GM19372 (cell line): ENCODE measurements at regions not wholly inside any gene's neighbourhood (a gene's known extent, or its start where the extent isn't known, plus 50 kb on each side); places are given as distances from the start of the nearest gene placed in this dataset.
"Not testable (repeated sequence)": the region's sequence is repeated elsewhere in the genome, so short reads cannot be mapped to it uniquely, and the experiment has no call there.

ENCODE experiments used
- ATAC-seq: cut with Tn5 transposase; IDR thresholded peaks from one replicate; pipeline ENCODE4 v1.9.1; 2021; ENCODE audit warnings: mild to moderate bottlenecking, low read depth, moderate library complexity; ENCODE audit not compliant: unreplicated experiment

DNA sequence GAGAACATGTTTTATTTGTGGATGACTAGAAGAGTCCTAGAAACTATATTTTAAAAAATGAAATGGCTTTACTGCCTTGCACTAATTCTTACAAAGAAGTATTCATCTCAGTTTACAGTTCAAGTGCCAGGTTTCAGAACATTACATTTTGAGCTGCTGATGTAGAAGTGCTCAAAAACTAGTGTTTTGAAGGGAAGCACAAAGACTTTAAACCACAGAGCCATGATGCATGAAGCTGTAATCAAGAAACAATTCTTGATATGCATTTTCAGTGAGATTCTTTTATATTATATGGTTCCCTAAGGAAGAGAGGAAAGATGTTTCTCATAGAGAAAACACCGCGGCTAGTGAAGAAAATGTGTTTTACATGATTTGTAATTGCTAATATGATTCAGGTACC is 1163.0 kb downstream of the RAPGEF2 start:
- ATAC-seq = no peak

- ATAC-seq = no peak
These were observed 1174.0 kb downstream of the RAPGEF2 start for GRCh38 chr4:160276785-160277325.

DNA sequence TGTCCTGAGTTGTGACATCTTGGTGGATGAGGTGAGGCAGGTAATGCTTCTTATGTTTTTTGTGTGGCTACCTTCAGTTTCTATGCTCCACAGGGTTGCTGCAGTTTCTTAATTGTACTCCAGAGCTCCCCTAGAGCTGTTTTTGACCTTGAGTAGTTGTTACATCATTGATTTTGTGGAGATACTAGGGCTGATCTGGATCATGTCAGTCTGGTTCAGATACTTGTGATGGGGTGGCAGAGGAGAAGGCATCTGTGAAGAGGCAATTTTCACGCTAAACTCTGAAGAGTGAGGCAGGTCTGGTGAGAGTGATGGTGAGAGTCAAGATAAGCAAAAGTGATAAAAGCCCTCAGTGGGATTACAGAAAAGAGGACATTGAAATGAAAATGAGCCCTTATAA is 1180.2 kb downstream of the RAPGEF2 start:
- no peak for ATAC-seq

DNA sequence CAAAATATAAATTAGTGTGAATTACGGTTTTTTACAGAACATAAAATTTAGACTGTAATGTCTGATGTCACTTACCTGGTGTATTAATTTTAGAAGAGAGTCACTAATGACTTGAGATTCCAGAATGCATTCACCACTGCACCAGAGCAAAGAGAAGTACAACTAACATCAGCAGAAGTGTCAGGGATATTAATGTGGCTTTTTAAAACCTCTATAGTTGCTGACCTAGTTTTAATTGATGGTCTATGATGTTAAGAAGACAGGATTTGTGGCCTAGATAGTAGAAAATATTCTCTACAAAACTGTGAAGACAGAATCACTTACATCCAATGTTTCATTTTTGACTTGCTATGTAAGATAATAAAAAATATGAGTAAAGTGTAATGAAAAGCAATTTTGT is 1181.6 kb downstream of the RAPGEF2 start:
- ATAC-seq = no peak

- no peak for ATAC-seq
These were observed 1183.2 kb downstream of the RAPGEF2 start for GRCh38 chr4:160286051-160286450.

DNA sequence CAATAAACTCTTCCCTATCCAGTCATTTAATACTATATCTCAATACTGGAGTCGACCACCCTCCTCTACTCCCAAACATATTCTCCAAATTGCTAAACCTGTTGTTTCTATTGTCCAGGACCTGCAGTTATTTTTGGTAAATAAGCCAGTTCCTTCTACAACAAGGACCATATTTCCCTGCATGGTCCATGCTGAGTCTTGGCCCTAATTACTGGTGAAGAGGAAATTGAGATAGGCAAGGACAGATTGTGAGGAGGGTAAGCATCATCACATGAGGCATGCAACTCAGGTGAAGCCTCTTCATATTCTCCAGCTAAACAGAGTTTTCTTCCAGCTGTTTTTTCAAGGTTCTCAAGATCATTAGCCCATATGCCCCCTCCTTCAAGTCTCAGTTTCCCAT is 1193.6 kb downstream of the RAPGEF2 start:
- no peak for ATAC-seq

GRCh38 chr4:160299177-160299576 is 1196.3 kb downstream of the RAPGEF2 start:
- ATAC-seq = no peak

- no peak for ATAC-seq
These were observed 1196.7 kb downstream of the RAPGEF2 start for GRCh38 chr4:160299608-160300007.

- no peak for ATAC-seq
These were observed 1213.2 kb downstream of the RAPGEF2 start for GRCh38 chr4:160316036-160316435.

- ATAC-seq = no peak
These were observed 1215.8 kb downstream of the RAPGEF2 start for GRCh38 chr4:160318567-160319220.

DNA sequence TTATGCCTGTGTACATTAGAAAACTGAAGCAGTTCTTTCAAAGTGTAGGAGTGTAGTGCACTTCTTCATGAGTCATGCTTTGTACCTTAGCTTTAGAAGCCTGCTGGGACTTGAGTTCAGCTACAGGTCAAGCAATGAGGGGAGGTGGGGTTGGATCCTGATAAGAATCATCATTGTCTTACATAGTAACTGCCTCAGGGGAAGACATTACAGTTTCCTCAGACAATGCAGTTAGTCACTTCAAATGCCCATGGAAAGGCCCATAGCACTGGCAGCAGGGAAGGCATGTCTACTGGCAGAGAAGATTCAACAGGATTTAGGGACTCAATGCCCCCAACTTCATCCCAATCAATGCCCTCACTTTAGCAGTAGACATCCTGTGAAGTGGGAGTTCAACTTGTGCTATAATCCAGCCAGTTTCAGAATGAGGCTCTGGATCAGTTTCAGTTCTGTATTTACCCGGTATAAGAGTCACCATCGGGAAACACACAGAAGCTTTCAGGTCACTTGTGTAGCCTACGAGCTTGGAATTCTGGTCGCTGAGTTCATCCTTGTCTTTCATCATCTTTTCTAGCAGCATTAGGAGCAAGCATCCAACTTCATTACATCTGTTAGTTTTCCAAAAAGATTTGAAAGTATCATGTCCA is 1216.5 kb downstream of the RAPGEF2 start:
- ATAC-seq = no peak

DNA sequence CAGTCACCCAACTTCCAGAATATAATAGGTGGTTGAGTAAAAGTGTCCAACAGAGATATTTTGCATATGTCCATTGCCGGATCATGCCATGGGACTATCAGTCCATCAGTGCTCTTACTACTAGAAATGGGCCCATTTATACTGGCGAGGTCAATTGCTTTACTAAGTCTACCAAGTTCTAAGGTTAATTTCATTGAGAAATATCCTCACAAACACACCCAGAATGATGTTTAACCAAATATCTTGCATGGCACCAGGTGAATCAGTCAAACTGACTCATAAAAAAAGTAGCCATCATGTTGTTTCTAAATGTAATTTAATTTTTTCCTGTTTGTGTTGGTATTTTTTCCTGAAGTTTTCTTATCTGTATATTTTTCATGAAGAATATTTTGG is 1217.0 kb downstream of the RAPGEF2 start:
- ATAC-seq = no peak

DNA sequence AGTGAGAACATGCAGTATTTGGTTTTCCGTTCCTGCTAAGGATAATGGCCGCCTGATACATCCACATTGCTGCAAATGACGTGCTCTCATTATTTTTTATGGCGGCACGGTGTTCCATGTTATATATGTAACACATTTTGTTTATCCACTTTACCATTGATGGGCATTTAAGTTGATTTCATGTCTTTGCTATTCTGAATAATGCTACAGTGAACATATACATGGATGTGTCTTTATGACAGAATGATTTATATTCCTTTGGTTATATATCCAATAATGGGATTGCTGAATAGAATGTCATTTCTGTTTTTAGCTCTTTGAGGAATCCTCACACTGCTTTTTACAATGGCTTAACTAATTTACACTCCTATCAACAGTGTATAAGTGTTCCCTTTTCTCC is 1223.2 kb downstream of the RAPGEF2 start:
- no peak for ATAC-seq

DNA sequence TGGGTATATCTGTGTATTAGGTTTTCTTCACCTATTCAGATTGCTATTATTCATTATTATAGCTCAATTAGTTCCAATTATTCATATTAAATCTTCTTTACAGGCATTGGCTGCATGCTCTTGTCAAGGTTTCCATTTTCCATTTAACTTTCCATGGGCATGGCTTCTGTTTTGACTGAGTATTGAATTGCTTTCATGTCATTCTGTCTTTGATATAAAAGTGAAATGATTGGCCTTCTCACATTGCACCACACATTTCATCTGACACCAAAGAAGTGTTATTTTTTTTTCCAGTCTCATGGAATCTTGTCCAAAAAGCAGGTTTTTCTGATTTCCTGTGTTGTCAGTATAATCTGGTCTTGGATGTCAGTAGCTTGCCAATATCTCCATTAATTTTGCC is 1244.3 kb downstream of the RAPGEF2 start:
- no peak for ATAC-seq

DNA sequence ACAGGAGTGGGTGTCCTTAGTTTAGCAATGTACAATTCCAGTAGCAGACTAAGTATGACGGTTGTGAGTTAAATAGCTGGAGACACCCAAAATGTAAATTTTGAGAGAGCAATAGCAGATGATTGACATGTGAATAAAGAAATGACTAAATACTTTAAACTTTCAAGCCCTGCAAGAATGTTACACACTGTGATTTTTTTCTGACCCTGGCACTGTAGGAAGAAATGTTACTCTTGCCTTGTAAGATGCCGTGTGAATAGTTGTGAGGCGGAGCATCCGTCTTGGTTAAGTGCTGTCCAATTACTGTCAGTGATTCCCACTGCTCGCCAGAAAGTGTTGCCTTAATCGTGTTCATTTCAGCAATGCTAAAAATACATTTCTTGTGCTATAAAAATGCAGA is 1248.1 kb downstream of the RAPGEF2 start:
- no peak for ATAC-seq

GRCh38 chr4:160352637-160353036 is 1249.8 kb downstream of the RAPGEF2 start:
- ATAC-seq = no peak

DNA sequence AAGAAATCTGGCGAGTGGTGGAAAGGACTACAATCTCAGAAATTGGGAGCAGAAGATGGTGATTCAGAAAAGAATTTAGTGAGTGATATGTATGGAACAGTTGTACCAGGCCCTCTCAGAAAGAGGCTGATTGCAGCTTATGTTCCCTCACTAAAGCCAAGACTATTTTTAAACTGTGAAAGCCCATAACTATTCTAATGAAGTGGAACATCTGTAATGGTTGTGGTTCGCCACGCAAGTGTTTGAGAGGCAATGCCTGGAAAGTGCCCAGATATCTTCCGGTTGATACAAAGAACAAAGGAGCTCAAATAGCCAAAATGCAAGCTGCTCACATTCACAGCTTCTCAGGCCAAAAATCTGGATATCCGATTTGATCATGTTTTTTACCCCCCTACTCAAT is 1250.7 kb downstream of the RAPGEF2 start:
- no peak for ATAC-seq

DNA sequence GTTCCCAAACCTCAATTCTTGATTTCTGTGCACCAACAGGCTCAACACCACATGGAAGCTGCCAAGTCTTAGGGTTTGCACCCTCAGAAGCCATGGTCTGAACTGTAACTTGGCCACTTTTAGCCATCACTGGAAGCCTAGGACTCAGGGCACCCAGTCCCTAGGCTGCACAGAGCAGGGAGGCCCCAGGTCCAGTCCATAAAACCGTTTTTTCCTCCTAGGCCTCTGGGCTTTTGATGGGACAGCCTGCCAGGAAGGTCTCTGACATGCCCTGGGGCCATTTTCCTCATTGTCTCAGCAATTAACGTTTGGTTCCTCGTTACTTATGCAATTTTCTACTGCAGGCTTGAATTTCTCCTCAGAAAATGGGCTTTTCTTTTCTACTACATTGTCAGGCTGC is 1259.6 kb downstream of the RAPGEF2 start:
- no peak for ATAC-seq

DNA sequence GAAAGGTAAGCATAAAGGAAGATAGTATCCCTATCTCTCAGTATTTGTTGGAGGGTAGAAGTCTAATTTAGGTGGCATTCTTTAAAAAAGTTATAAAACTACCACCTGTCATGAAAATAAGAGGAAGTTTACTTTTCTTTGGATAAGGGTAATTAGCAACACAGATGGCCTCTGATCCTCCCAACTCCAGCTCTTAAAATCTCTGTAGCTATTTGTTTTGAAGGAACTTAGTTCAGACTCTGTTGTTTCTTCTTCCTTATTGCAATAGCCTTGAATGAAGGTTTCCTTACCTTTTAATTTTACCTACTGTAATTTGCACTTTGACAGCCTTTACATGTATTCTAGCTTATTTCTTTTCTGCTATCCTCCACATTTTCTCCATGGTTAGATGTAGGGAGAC is 1261.3 kb downstream of the RAPGEF2 start:
- no peak for ATAC-seq

GRCh38 chr4:160364665-160365064 is 1261.8 kb downstream of the RAPGEF2 start:
- not testable (repeated sequence) for ATAC-seq

DNA sequence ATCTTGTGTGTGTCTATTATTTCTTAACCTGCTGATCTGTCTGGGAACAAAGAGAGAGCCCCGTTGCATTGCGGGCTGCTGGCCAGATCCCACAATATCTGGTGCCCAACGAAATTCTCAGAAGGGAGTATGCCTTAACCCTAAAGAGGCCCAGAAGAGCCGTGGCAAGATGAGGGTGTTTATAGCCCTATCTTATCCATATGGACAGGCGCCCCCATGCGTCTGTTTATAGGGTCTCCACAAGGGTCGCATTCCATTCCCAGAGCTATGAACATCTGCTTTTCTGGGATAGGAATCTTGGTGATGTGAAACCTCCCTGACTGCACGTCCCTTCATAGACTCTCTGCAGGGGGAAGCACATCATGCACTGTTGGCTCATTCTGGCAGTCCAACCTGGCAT is 1262.5 kb downstream of the RAPGEF2 start:
- not testable (repeated sequence) for ATAC-seq

- ATAC-seq = no peak
These were observed 1267.2 kb downstream of the RAPGEF2 start for GRCh38 chr4:160370046-160370445.
